ENCODE measurements at regions not wholly inside any gene's neighbourhood (a gene's known extent, or its start where the extent isn't known, plus 50 kb on each side); places are given as distances from the start of the nearest gene placed in this dataset.
"Not testable (repeated sequence)": the region's sequence is repeated elsewhere in the genome, so short reads cannot be mapped to it uniquely, and the experiment has no call there.

GRCh38 chr3:132979606-132980005 is 58.6 kb upstream of the TMEM108 start:
- H3K4me3 ChIP-seq (ENCODE audit: low read depth, low read length) = no peak overlapping the region
- TF ChIP-seq POLR2A (IDR thresholded peaks at IDR 0.05; ENCODE audit: extremely low read depth, insufficient read length) = no peak
- TF ChIP-seq MYC (IDR thresholded peaks at IDR 0.05; ENCODE audit: low read depth, low read length) = no peak
- DNase-seq (ENCODE audit: low read depth) = no peak

DNA sequence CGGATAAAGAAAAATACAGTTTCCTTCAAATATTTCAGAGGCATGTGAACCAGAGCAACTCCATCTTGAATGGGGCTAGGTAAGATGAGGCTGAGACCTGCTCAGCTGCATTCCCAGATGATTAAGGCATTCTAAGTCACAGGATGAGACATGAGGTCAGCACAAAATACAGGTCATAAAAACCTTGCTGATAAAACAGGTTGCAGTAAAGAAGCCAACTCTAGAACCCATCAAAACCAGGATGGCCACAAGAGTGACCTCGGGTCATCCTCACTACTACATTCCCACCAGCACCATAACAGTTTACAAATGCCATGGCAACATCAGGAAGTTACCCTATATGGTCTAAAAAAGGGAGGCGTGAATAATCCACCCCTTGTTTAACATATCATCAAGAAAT is 59.2 kb upstream of the TMEM108 start:
- not testable (repeated sequence) for DNase-seq (ENCODE audit: low read depth); H3K4me3 ChIP-seq (ENCODE audit: low read depth, low read length)

DNA sequence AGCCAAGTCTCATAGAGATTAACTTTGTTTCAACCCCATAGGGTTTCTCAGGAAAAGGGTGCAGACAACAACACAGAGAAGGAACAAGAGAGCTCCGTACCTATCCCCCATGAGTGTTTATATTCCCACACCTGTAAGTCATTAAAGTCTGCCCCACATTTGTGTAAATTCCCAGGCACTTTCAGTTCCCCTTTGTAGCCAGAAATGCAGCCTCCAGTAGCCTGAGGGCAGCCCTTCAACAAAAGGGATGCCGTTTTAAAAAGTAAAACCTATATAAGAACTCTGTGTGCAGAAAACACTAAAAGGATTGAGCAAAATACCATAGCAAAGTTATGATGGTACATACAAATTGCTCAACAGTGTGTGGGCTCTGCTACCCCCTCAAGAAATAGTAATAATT is 59.7 kb upstream of the TMEM108 start:
- TF ChIP-seq, protein P1, sequence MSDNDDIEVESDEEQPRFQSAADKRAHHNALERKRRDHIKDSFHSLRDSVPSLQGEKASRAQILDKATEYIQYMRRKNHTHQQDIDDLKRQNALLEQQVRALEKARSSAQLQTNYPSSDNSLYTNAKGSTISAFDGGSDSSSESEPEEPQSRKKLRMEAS (IDR thresholded peaks at IDR 0.05; ENCODE audit: low read depth, low read length) = no peak
- TF ChIP-seq MYC (IDR thresholded peaks at IDR 0.05; ENCODE audit: low read depth, low read length) (no peak), CTCF (IDR thresholded peaks at IDR 0.05; ENCODE audit: low read depth, low read length) (no peak), POLR2A (IDR thresholded peaks at IDR 0.05; ENCODE audit: extremely low read depth, insufficient read length) (no peak)
- H3K4me3 ChIP-seq (ENCODE audit: low read depth, low read length) = no peak overlapping the region
- no peak for DNase-seq (ENCODE audit: low read depth)

GRCh38 chr3:132974097-132974496 is 64.1 kb upstream of the TMEM108 start:
- no peak for TF ChIP-seq MYC (IDR thresholded peaks at IDR 0.05; ENCODE audit: low read depth, low read length)
- no peak for TF ChIP-seq CTCF (IDR thresholded peaks at IDR 0.05; ENCODE audit: low read depth, low read length)
- no peak overlapping the region for H3K4me3 ChIP-seq (ENCODE audit: low read depth, low read length)
- no peak for DNase-seq (ENCODE audit: low read depth)

GRCh38 chr3:132973441-132973840 is 64.8 kb upstream of the TMEM108 start:
- no peak for DNase-seq (ENCODE audit: low read depth)
- TF ChIP-seq POLR2A (IDR thresholded peaks at IDR 0.05; ENCODE audit: extremely low read depth, insufficient read length) = no peak
- no peak for TF ChIP-seq CTCF (IDR thresholded peaks at IDR 0.05; ENCODE audit: low read depth, low read length)
- no peak for TF ChIP-seq MYC (IDR thresholded peaks at IDR 0.05; ENCODE audit: low read depth, low read length)
- TF ChIP-seq, protein P1 (IDR thresholded peaks at IDR 0.05; ENCODE audit: low read depth, low read length) = no peak
- H3K4me3 ChIP-seq (ENCODE audit: low read depth, low read length) = no peak overlapping the region

- TF ChIP-seq, protein P1 (IDR thresholded peaks at IDR 0.05; ENCODE audit: low read depth, low read length) = no peak
- no peak for TF ChIP-seq CTCF (IDR thresholded peaks at IDR 0.05; ENCODE audit: low read depth, low read length)
- TF ChIP-seq MYC (IDR thresholded peaks at IDR 0.05; ENCODE audit: low read depth, low read length) = no peak
- no peak for TF ChIP-seq POLR2A (IDR thresholded peaks at IDR 0.05; ENCODE audit: extremely low read depth, insufficient read length)
- DNase-seq (ENCODE audit: low read depth) = no peak
- no peak overlapping the region for H3K4me3 ChIP-seq (ENCODE audit: low read depth, low read length)
These were observed 65.9 kb upstream of the TMEM108 start for GRCh38 chr3:132972333-132972732.

DNA sequence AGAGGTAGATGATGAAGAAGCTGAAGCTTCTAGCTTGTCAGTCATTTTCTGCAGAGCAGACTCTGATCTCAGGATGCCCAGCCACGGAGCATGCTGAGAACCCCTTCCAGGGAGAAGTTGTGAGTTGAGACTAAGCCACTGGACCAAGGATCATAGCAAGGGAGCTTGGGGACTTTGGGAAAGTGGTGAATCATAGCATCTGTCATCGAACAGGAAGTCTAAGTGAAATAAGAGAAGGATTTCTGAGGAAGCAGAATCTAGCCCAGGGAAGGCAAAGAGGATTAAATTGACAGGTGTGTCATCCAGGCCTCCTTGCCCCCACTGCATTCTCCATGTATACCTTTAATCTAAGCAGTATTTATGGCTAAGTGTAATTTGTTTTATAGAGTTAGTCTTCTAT is 71.8 kb upstream of the TMEM108 start:
- TF ChIP-seq, protein P1 (IDR thresholded peaks at IDR 0.05; ENCODE audit: low read depth, low read length) = no peak
- TF ChIP-seq CTCF (IDR thresholded peaks at IDR 0.05; ENCODE audit: low read depth, low read length) (no peak), POLR2A (IDR thresholded peaks at IDR 0.05; ENCODE audit: extremely low read depth, insufficient read length) (no peak), MYC (IDR thresholded peaks at IDR 0.05; ENCODE audit: low read depth, low read length) (no peak)
- no peak for DNase-seq (ENCODE audit: low read depth)
- H3K4me3 ChIP-seq (ENCODE audit: low read depth, low read length) = no peak overlapping the region
